Endothelial cell of umbilical vein (primary cell): ENCODE measurements at regions not wholly inside any gene's neighbourhood (a gene's known extent, or its start where the extent isn't known, plus 50 kb on each side); places are given as distances from the start of the nearest gene placed in this dataset.

Experiments used
- BruUV-seq: library from RNA; stranded (reverse); fragments of 400-500 nt; replicated peaks from 2 replicates; lab custom pipeline; 2021; lab: Mats Ljungman, UMichigan
- CTCF ChIA-PET: fragments of 300-600, 350-600 bp; sonication (Branson Sonifier 250); formaldehyde crosslinking; loops from one replicate; lab custom pipeline; 2021; ENCODE audit warnings: antibody characterized with exemption, inconsistent platforms; lab: Charles Lee
- POLR2A ChIA-PET: fragments of 300-600, 350-600 bp; sonication (Branson Sonifier 250); formaldehyde crosslinking; loops from one replicate; lab custom pipeline; 2021; ENCODE audit warnings: antibody characterized with exemption, inconsistent platforms; lab: Charles Lee
- DNase-seq: peaks from one replicate; pipeline ENCODE4 v3.0.0-alpha.2; 2011; ENCODE audit warnings: low read depth, low spot score
- FAIRE-seq: peaks from 2 replicates; lab custom pipeline; 2011; peaks lifted over from hg19 to GRCh38; lab: Jason Lieb, UNC
- H2AFZ ChIP-seq: 2 replicates; pipeline ENCODE4 v1.6.0; 2012; ENCODE audit warnings: low read depth, low read length, control low read depth, inconsistent platforms
- H3K27ac ChIP-seq: 2 replicates; pipeline ENCODE4 v1.5.1; 2011; ENCODE audit warnings: low read depth, mild to moderate bottlenecking, control low read depth, low read length, moderate library complexity; ENCODE audit not compliant: insufficient read depth
- H3K27me3 ChIP-seq, 2 experiments: 2 replicates each; pipeline versions ENCODE4 v1.6.0 to v1.6.1; 2011; ENCODE audit warnings: low read length in 2 of 2, mixed read lengths in 1 of 2; ENCODE audit not compliant: control insufficient read depth in 2 of 2, insufficient read depth in 2 of 2
- H3K36me3 ChIP-seq, 2 experiments: 2 replicates in 1 of 2; 3 replicates in 1 of 2; pipeline ENCODE4 v1.5.1; 2011; ENCODE audit warnings: low read length in 2 of 2, mild to moderate bottlenecking in 1 of 2, moderate library complexity in 1 of 2; ENCODE audit not compliant: control insufficient read depth in 2 of 2, insufficient read depth in 2 of 2; ENCODE audit errors: extremely low read depth in 1 of 2
- H3K4me1 ChIP-seq: 3 replicates; pipeline ENCODE4 v1.5.1; 2011; ENCODE audit warnings: mild to moderate bottlenecking, low read length; ENCODE audit not compliant: control insufficient read depth, insufficient read depth; ENCODE audit errors: extremely low read depth
- H3K4me2 ChIP-seq: 2 replicates; pipeline ENCODE4 v1.6.1; 2011; ENCODE audit warnings: low read length, control low read depth, mixed read lengths; ENCODE audit not compliant: insufficient read depth
- H3K4me3 ChIP-seq, 3 experiments: fragments of 200-600 bp in 1 of 3; sonication (generic), shearing (Covaris generic) in 1 of 3; replicated peaks in 1 of 3; 2 replicates each; pipeline ENCODE4 v1.5.1; 2011 to 2016; ENCODE audit warnings: control low read depth in 3 of 3, low read length in 3 of 3, mild to moderate bottlenecking in 2 of 3, inconsistent platforms in 1 of 3, low read depth in 1 of 3, moderate library complexity in 1 of 3; ENCODE audit not compliant: insufficient read depth in 1 of 3
- H3K79me2 ChIP-seq: 2 replicates; pipeline ENCODE4 v1.6.0; 2012; ENCODE audit warnings: low read length, inconsistent platforms; ENCODE audit not compliant: control insufficient read depth, insufficient read depth
- H3K9ac ChIP-seq: replicated peaks from 2 replicates; pipeline ENCODE3; 2011; ENCODE audit warnings: low read length, control low read depth; ENCODE audit not compliant: insufficient read depth; ENCODE audit errors: extremely low read depth
- H3K9me1 ChIP-seq: replicated peaks from 3 replicates; pipeline ENCODE4 v1.6.0; 2011; ENCODE audit warnings: mild to moderate bottlenecking, low read length; ENCODE audit not compliant: control insufficient read depth, insufficient read depth; ENCODE audit errors: extremely low read depth
- H3K9me3 ChIP-seq: replicated peaks from 2 replicates; pipeline ENCODE4 v1.5.1; 2012; ENCODE audit warnings: low read length, inconsistent platforms; ENCODE audit not compliant: control insufficient read depth, insufficient read depth
- H4K20me1 ChIP-seq: replicated peaks from 2 replicates; pipeline ENCODE3; 2011; ENCODE audit warnings: mild to moderate bottlenecking, low read length; ENCODE audit not compliant: control insufficient read depth, insufficient read depth; ENCODE audit errors: extremely low read depth
- EZH2 ChIP-seq: IDR thresholded peaks from 2 replicates; pipeline ENCODE4 v1.6.1; 2012; ENCODE audit warnings: borderline replicate concordance, low read depth, mild to moderate bottlenecking, moderate library complexity, low read length, inconsistent platforms; ENCODE audit not compliant: severe bottlenecking
- FOS ChIP-seq: IDR thresholded peaks from 2 replicates; pipeline ENCODE4 v1.6.1; 2011; ENCODE audit warnings: mild to moderate bottlenecking, low read length, moderate library complexity, borderline replicate concordance; ENCODE audit not compliant: insufficient read depth
- GATA2 ChIP-seq: IDR thresholded peaks from 2 replicates; pipeline ENCODE4 v1.7.0; 2011; ENCODE audit warnings: low read depth, mild to moderate bottlenecking, moderate library complexity, mixed read lengths, low read length; ENCODE audit not compliant: insufficient read length, insufficient read depth
- JUN ChIP-seq: IDR thresholded peaks from 2 replicates; pipeline ENCODE4 v1.6.1; 2011; ENCODE audit warnings: borderline replicate concordance, low read depth; ENCODE audit not compliant: insufficient read length, insufficient read depth
- MYC ChIP-seq: IDR thresholded peaks from one replicate; pipeline ENCODE4 v1.6.1; 2011; ENCODE audit warnings: mild to moderate bottlenecking, low read depth, low read length
- POLR2A ChIP-seq: IDR thresholded peaks from 2 replicates; pipeline ENCODE4 v1.6.1; 2012; ENCODE audit warnings: low read depth, mild to moderate bottlenecking, control low read depth, low read length
- POLR2AphosphoS5 ChIP-seq: IDR thresholded peaks from 2 replicates; pipeline ENCODE4 v1.6.1; 2012; ENCODE audit warnings: low read depth, mild to moderate bottlenecking, control low read depth, low read length, moderate library complexity; ENCODE audit not compliant: insufficient read depth
- dilution Hi-C: fragments of 300-500 bp; cut with MboI; formaldehyde crosslinking; loops from one replicate; pipeline ENCODE4 v1.15.0; 2019; ENCODE audit warnings: low sequenced_read_pairs; ENCODE audit not compliant: extremely low pct_ligation_motif_present
- intact Hi-C: fragments of 100-400 bp; cut with micrococcal nuclease; formaldehyde crosslinking; loops from one replicate; pipeline ENCODE4 v1.10.0; 2022
- TF ChIP-seq, protein P1 (sequence below): IDR thresholded peaks from 2 replicates; pipeline ENCODE4 v1.6.1; 2011; ENCODE audit not compliant: insufficient read depth, insufficient read length
- TF ChIP-seq, protein P2 (sequence below), 2 donors: IDR thresholded peaks; 1 replicate in 1 of 2; 2 replicates in 1 of 2; pipeline ENCODE4 v1.5.1; 2011; ENCODE audit warnings: low read length in 2 of 2, mild to moderate bottlenecking in 2 of 2, moderate library complexity in 2 of 2, control low read depth in 1 of 2, inconsistent platforms in 1 of 2, low read depth in 1 of 2; ENCODE audit not compliant: insufficient read depth in 1 of 2; ENCODE audit errors: extremely low read depth in 1 of 2

DNA sequence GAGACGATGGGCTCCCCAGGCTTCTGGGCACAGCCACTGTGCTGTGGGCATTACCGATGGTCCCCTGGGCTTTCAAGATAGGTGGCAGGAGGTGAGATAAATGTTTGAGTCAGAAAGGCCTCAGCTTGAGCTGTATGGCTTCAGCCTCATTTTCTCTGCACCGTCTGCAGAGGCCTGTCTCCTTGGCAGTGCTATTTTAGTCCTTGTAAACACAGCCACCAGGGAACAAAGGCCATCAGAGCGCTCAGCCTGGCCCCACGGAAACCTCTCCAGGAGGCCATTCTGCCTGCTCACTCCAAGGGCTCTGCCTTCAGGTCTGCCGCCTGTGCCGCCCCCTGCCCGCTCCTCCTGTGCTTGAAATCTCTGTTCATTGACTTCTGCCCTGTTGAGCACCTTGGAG lies 1424.9 kb downstream of the TBC1D22A start:
- no peaks in the 10 kb centered on the region for H4K20me1 ChIP-seq
- DNase-seq (no peak), FAIRE-seq (no peak)
- TF ChIP-seq POLR2A (no peak), JUN (no peak)
- no peak overlapping the region for H3K4me3 ChIP-seq
- no TSS peak for BruUV-seq
- H3K27me3 ChIP-seq, result no peaks in the 10 kb centered on the region
- no peak overlapping the region for H3K27ac ChIP-seq
- CTCF ChIA-PET, result no interaction called here
- H3K9me1 ChIP-seq, result no peaks in the 10 kb centered on the region
- H3K4me1 ChIP-seq, result no peaks in the 10 kb centered on the region
- no peak overlapping the region for H3K9ac ChIP-seq
- intact Hi-C loops, result no loop called here
- peaks cover 16% of the 10 kb centered on the region for H3K9me3 ChIP-seq
- H3K79me2 ChIP-seq, result no peaks in the 10 kb centered on the region
- dilution Hi-C loops, result no loop called here
- POLR2A ChIA-PET, result no interaction called here
- H3K36me3 ChIP-seq, result no peaks in the 10 kb centered on the region
- no peak overlapping the region for H2AFZ ChIP-seq
- no peak overlapping the region for H3K4me2 ChIP-seq

DNA sequence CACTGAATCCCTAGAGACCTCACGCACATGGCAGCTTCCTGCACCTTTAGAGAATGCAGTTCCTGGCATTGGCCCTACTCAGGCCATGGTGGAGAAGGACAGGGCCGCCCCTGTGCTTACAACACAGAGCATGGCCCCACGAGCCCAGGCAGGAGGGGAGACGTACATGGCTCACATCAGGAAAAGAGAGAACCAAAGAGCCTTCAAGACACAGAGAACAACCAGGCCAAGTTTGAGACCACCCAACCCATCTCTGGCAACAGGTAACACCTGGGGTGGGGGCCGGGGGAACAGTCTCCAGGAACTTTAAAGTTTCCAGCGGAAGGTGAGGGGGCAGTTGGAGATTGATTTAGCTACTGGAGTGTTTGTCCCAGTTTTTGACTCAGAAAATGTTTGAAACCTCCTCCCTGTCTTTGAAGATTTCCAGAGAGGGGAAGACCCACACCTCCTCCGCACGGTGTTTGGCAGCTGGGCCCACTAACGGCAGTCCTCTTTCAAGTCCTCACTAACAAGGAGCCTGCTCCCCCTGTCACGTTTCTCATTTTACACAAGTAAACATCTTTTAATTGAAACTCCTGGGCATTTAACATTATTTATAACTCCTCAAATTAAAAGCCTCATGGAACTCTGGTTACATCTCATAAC lies 1423.8 kb downstream of the TBC1D22A start:
- Histone ChIP-seq H4K20me1 (no peaks in the 10 kb centered on the region), H3K27ac (no peak overlapping the region), H3K4me1 (no peaks in the 10 kb centered on the region), H3K79me2 (no peaks in the 10 kb centered on the region), H3K4me2 (no peak overlapping the region), H3K9me3 (peaks cover 16% of the 10 kb centered on the region), H3K27me3 (no peaks in the 10 kb centered on the region), H3K36me3 (no peaks in the 10 kb centered on the region), H3K9ac (no peak overlapping the region), H2AFZ (no peak overlapping the region), H3K4me3 (no peak overlapping the region), H3K9me1 (no peaks in the 10 kb centered on the region)
- FAIRE-seq, result no peak
- BruUV-seq, result no TSS peak
- no peak for DNase-seq
- intact Hi-C loops, result no loop called here
- POLR2A ChIA-PET, result no interaction called here
- dilution Hi-C loops, result no loop called here
- TF ChIP-seq JUN (no peak), MYC (no peak), GATA2 (no peak), EZH2 (no peak), FOS (no peak), POLR2A (no peak), POLR2AphosphoS5 (no peak)
- TF ChIP-seq, protein P1, sequence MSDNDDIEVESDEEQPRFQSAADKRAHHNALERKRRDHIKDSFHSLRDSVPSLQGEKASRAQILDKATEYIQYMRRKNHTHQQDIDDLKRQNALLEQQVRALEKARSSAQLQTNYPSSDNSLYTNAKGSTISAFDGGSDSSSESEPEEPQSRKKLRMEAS, result no peak
- TF ChIP-seq, protein P2, sequence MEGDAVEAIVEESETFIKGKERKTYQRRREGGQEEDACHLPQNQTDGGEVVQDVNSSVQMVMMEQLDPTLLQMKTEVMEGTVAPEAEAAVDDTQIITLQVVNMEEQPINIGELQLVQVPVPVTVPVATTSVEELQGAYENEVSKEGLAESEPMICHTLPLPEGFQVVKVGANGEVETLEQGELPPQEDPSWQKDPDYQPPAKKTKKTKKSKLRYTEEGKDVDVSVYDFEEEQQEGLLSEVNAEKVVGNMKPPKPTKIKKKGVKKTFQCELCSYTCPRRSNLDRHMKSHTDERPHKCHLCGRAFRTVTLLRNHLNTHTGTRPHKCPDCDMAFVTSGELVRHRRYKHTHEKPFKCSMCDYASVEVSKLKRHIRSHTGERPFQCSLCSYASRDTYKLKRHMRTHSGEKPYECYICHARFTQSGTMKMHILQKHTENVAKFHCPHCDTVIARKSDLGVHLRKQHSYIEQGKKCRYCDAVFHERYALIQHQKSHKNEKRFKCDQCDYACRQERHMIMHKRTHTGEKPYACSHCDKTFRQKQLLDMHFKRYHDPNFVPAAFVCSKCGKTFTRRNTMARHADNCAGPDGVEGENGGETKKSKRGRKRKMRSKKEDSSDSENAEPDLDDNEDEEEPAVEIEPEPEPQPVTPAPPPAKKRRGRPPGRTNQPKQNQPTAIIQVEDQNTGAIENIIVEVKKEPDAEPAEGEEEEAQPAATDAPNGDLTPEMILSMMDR (IDR thresholded peaks at IDR 0.05; ENCODE audit: extremely low read depth in 1 of 2, insufficient read depth in 1 of 2, low read depth in 1 of 2, low read length in 2 of 2), result no peak
- CTCF ChIA-PET, result no interaction called here
